Suprapubic skin (tissue), 4 donors: ENCODE measurements at regions not wholly inside any gene's neighbourhood (a gene's known extent, or its start where the extent isn't known, plus 50 kb on each side); places are given as distances from the start of the nearest gene placed in this dataset.
"Not testable (repeated sequence)": the region's sequence is repeated elsewhere in the genome, so short reads cannot be mapped to it uniquely, and the experiment has no call there.

ENCODE experiments used
- DNase-seq, 2 donors: peaks; one replicate each; pipeline ENCODE4 v3.0.0-alpha.2; 2019; ENCODE audit warnings: low spot score in 2 of 2
- H3K27ac ChIP-seq: fragments of 200-600 bp; sonication (generic); one replicate; pipeline ENCODE4 v1.5.1; 2019
- H3K27me3 ChIP-seq: fragments of 200-600 bp; sonication (generic); one replicate; pipeline ENCODE4 v1.5.1; 2019
- H3K36me3 ChIP-seq: fragments of 200-600 bp; sonication (generic); one replicate; pipeline ENCODE4 v1.5.1; 2019
- H3K4me1 ChIP-seq: fragments of 200-600 bp; sonication (generic); one replicate; pipeline ENCODE4 v1.5.1; 2019
- H3K4me3 ChIP-seq: fragments of 200-600 bp; sonication (generic); one replicate; pipeline ENCODE4 v1.5.1; 2019; ENCODE audit warnings: mild to moderate bottlenecking
- H3K9me3 ChIP-seq: fragments of 200-600 bp; sonication (generic); one replicate; pipeline ENCODE4 v1.5.1; 2019
- EP300 ChIP-seq: sonication (generic); formaldehyde crosslinking; IDR thresholded peaks from one replicate; pipeline ENCODE4 v1.6.1; 2017; ENCODE audit warnings: antibody characterized with exemption
- POLR2A ChIP-seq, 2 donors: fragments of 450-650 bp; IDR thresholded peaks; one replicate each; pipeline ENCODE4 v1.6.1; 2017; ENCODE audit warnings: antibody characterized with exemption in 2 of 2, mild to moderate bottlenecking in 2 of 2, moderate library complexity in 2 of 2
- POLR2AphosphoS5 ChIP-seq, 3 donors: sonication (generic); formaldehyde crosslinking; IDR thresholded peaks; one replicate each; pipeline ENCODE4 v1.6.1; 2017; ENCODE audit warnings: antibody characterized with exemption in 3 of 3
- WGBS: methylation state at CpG from one replicate; pipeline ENCODE4 v1.1.5; 2018; 5-methylcytosine and 5-hydroxymethylcytosine counted together
- TF ChIP-seq, protein P1 (sequence below), 2 donors: fragments of 200-600 bp in 1 of 2; fragments of 450-650 bp in 1 of 2; sonication (generic) in 1 of 2; IDR thresholded peaks; one replicate each; pipeline ENCODE4 v1.5.1; 2016 to 2019; ENCODE audit warnings: antibody characterized with exemption in 2 of 2, mild to moderate bottlenecking in 1 of 2, moderate library complexity in 1 of 2

GRCh38 chr10:121675344-121675743 lies 77.1 kb upstream of the FGFR2 start:
- no peak for DNase-seq
- 57% methylated on average over 4 of the region's 4 CpGs for WGBS
- H3K27me3 ChIP-seq = no peaks in the 10 kb centered on the region
- H3K4me1 ChIP-seq = no peaks in the 10 kb centered on the region
- no peak overlapping the region for H3K27ac ChIP-seq
- no peak overlapping the region for H3K4me3 ChIP-seq
- TF ChIP-seq, protein P1, sequence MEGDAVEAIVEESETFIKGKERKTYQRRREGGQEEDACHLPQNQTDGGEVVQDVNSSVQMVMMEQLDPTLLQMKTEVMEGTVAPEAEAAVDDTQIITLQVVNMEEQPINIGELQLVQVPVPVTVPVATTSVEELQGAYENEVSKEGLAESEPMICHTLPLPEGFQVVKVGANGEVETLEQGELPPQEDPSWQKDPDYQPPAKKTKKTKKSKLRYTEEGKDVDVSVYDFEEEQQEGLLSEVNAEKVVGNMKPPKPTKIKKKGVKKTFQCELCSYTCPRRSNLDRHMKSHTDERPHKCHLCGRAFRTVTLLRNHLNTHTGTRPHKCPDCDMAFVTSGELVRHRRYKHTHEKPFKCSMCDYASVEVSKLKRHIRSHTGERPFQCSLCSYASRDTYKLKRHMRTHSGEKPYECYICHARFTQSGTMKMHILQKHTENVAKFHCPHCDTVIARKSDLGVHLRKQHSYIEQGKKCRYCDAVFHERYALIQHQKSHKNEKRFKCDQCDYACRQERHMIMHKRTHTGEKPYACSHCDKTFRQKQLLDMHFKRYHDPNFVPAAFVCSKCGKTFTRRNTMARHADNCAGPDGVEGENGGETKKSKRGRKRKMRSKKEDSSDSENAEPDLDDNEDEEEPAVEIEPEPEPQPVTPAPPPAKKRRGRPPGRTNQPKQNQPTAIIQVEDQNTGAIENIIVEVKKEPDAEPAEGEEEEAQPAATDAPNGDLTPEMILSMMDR (IDR thresholded peaks at IDR 0.05) = no peak
- TF ChIP-seq POLR2AphosphoS5 (IDR thresholded peaks at IDR 0.05) = no peak
- no peak for TF ChIP-seq EP300
- TF ChIP-seq POLR2A (IDR thresholded peaks at IDR 0.05) = no peak
- no peaks in the 10 kb centered on the region for H3K9me3 ChIP-seq
- no peaks in the 10 kb centered on the region for H3K36me3 ChIP-seq

DNA sequence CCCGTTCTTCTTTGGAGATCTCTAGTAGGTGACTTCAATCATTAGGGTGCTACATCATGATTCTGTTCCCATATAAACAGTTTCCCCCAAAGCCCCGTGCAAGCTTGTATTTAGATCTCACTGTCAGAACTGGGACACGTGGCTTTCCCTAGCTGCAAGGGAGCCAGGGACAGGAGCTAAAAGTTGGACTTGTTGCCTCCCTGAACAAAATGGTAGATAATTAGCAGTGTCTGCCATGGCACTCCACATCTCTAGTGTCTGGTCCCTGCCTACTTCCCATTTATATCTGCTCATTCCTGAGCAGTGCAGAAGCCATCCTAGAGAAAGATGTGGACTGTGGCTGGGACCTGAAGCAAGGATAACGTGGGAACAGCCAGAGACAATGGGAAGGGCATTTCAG lies 76.6 kb upstream of the FGFR2 start:
- TF ChIP-seq, protein P1 (IDR thresholded peaks at IDR 0.05) = no peak
- no peak for TF ChIP-seq POLR2AphosphoS5 (IDR thresholded peaks at IDR 0.05)
- TF ChIP-seq EP300 = no peak
- TF ChIP-seq POLR2A (IDR thresholded peaks at IDR 0.05) = no peak
- H3K4me3 ChIP-seq = no peak overlapping the region
- no peaks in the 10 kb centered on the region for H3K36me3 ChIP-seq
- H3K4me1 ChIP-seq = no peaks in the 10 kb centered on the region
- no peaks in the 10 kb centered on the region for H3K27me3 ChIP-seq
- WGBS = 75% methylated on average over 4 of the region's 4 CpGs
- no peak for DNase-seq
- no peaks in the 10 kb centered on the region for H3K9me3 ChIP-seq
- no peak overlapping the region for H3K27ac ChIP-seq

DNA sequence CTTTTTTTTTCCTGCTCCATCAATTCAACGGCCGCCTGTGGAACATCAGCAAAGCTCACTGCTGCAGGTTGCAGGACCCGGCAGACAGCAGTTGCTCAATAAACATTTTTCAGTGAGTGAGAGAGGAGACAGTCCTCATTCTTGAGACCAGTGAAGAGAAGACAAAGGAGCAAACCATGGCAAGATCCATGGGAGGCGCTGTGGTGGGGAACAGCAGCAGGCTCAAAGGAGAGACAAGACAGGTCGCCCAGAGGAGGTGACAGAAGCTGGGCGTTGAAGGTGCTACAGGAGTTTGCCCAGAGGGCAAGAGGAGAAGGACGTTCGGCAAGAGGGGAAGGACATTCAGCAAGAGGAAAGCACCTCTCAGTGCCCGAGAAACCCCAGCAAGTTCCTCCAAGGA lies 74.5 kb upstream of the FGFR2 start:
- peaks cover 14% of the 10 kb centered on the region for H3K4me1 ChIP-seq
- no peaks in the 10 kb centered on the region for H3K27me3 ChIP-seq
- no peaks in the 10 kb centered on the region for H3K36me3 ChIP-seq
- H3K9me3 ChIP-seq = no peaks in the 10 kb centered on the region
- H3K27ac ChIP-seq = no peak overlapping the region
- TF ChIP-seq POLR2AphosphoS5 (IDR thresholded peaks at IDR 0.05) (no peak), POLR2A (IDR thresholded peaks at IDR 0.05) (no peak), EP300 (no peak)
- TF ChIP-seq, protein P1 (IDR thresholded peaks at IDR 0.05) = no peak
- no peak for DNase-seq
- no peak overlapping the region for H3K4me3 ChIP-seq
- WGBS = 84% methylated on average over 9 of the region's 9 CpGs

- not testable (repeated sequence) for DNase-seq, H3K27ac ChIP-seq, H3K4me3 ChIP-seq, H3K27me3 ChIP-seq, H3K9me3 ChIP-seq, H3K36me3 ChIP-seq
- 91% methylated on average over 7 of the region's 7 CpGs for WGBS
- H3K4me1 ChIP-seq = peaks cover 19% of the 10 kb centered on the region
These were observed 71.6 kb upstream of the FGFR2 start for GRCh38 chr10:121669840-121670239.

DNA sequence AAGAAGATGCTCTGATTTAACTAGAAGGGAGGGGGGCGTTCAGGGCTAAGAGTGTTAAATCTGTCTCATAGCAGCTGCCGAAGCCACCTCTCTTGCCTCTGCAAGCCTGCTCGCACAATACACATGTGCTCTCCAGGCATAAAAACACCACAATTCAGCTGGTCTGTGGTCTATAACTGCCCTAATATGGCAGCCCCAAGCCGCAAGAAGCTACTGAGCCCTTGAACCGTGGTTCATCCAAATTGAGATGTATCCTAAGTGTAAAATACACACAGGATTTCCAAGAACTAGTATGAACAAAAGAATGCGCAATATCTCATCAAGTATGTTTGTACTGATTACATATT lies 70.8 kb upstream of the FGFR2 start:
- Histone ChIP-seq H3K36me3 (no peaks in the 10 kb centered on the region), H3K4me3 (peak overlapping the region; percentile 24), H3K27me3 (no peaks in the 10 kb centered on the region), H3K4me1 (peaks cover 24% of the 10 kb centered on the region), H3K9me3 (no peaks in the 10 kb centered on the region), H3K27ac (peak overlapping the region; percentile 53)
- TF ChIP-seq EP300 (no peak), POLR2AphosphoS5 (IDR thresholded peaks at IDR 0.05) (no peak), POLR2A (IDR thresholded peaks at IDR 0.05) (no peak)
- TF ChIP-seq, protein P1 (IDR thresholded peaks at IDR 0.05) = no peak
- DNase-seq = no peak
- 31% methylated on average over 6 of the region's 6 CpGs for WGBS

DNA sequence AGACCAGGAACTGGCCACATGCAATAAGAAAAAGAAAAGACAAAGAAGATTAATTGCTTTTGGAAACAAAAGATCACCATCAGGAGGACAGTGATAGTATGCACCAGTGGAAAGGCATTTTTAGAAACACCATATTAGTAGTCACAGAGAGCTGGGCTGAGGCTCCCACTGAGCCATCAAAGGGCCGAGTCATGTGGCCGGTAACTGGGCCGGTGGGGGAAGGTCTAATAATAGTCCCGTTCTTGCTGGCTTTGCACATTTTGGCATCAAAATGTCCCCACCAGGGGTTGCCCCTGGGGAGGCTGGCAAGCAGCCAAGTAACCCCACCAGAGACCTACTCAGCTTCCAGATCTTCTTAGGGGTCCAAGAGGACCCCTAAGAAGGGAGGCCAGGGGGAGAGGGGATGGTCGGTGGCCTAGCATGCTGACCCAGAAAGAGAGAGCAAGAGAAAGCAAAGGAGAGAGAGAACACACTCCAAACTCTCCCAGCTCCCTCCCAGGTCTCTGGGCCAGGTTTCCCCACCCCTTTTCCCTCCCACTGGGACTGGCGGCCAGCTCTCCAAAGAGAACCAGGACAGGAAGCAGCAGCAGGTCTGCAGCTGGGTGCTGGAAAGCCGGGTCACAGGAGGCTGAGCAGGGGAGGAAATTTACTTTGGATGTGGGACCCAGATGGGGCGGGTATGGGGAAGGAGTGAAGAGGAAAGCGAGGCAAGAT lies 70.2 kb upstream of the FGFR2 start:
- Histone ChIP-seq H3K36me3 (no peaks in the 10 kb centered on the region), H3K27ac (peak overlapping the region; percentile 53), H3K4me3 (peak overlapping the region; percentile 24), H3K27me3 (no peaks in the 10 kb centered on the region), H3K9me3 (no peaks in the 10 kb centered on the region), H3K4me1 (peaks cover 24% of the 10 kb centered on the region)
- TF ChIP-seq, protein P1 (IDR thresholded peaks at IDR 0.05) = no peak
- TF ChIP-seq EP300 (no peak), POLR2A (IDR thresholded peaks at IDR 0.05) (no peak), POLR2AphosphoS5 (IDR thresholded peaks at IDR 0.05) (no peak)
- DNase-seq = no peak
- WGBS = 5% methylated on average over 9 of the region's 9 CpGs
